HCT116 (cell line): ENCODE measurements at regions not wholly inside any gene's neighbourhood (a gene's known extent, or its start where the extent isn't known, plus 50 kb on each side); places are given as distances from the start of the nearest gene placed in this dataset.

Experiments
- ATF3 ChIP-seq: IDR thresholded peaks from 2 replicates; pipeline ENCODE4 v1.6.1; 2012
- JUND ChIP-seq: IDR thresholded peaks from 2 replicates; pipeline ENCODE4 v1.6.1; 2012
- RAD21 ChIP-seq: IDR thresholded peaks from 2 replicates; pipeline ENCODE4 v1.6.1; 2012; ENCODE audit warnings: low read depth, mild to moderate bottlenecking
- TF ChIP-seq, protein P1 (sequence below), 3 experiments: fragments of 200-600 bp in 1 of 3; sonication (generic) in 1 of 3; IDR thresholded peaks in 2 of 3; conservative IDR thresholded peaks in 1 of 3; 2 replicates each; pipeline ENCODE4 v1.5.1; 2012 to 2017; ENCODE audit warnings: low read depth in 2 of 3, low read length in 2 of 3, antibody characterized with exemption in 1 of 3, borderline replicate concordance in 1 of 3, control low read depth in 1 of 3, mild to moderate bottlenecking in 1 of 3, mixed read lengths in 1 of 3, mixed run types in 1 of 3, moderate library complexity in 1 of 3; ENCODE audit not compliant: insufficient read depth in 1 of 3
- TF ChIP-seq, protein P2 (sequence below): IDR thresholded peaks from 2 replicates; pipeline ENCODE4 v1.6.1; 2011; ENCODE audit warnings: mild to moderate bottlenecking, low read length, moderate library complexity; ENCODE audit not compliant: insufficient replicate concordance; ENCODE audit errors: extremely low read depth

- TF ChIP-seq, protein P1, sequence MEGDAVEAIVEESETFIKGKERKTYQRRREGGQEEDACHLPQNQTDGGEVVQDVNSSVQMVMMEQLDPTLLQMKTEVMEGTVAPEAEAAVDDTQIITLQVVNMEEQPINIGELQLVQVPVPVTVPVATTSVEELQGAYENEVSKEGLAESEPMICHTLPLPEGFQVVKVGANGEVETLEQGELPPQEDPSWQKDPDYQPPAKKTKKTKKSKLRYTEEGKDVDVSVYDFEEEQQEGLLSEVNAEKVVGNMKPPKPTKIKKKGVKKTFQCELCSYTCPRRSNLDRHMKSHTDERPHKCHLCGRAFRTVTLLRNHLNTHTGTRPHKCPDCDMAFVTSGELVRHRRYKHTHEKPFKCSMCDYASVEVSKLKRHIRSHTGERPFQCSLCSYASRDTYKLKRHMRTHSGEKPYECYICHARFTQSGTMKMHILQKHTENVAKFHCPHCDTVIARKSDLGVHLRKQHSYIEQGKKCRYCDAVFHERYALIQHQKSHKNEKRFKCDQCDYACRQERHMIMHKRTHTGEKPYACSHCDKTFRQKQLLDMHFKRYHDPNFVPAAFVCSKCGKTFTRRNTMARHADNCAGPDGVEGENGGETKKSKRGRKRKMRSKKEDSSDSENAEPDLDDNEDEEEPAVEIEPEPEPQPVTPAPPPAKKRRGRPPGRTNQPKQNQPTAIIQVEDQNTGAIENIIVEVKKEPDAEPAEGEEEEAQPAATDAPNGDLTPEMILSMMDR (IDR thresholded peaks at IDR 0.05 in 2 of 3, conservative IDR thresholded peaks at IDR 0.05 in 1 of 3; ENCODE audit: borderline replicate concordance in 1 of 3, insufficient read depth in 1 of 3, low read depth in 2 of 3, low read length in 2 of 3): no peak
- TF ChIP-seq, protein P2, sequence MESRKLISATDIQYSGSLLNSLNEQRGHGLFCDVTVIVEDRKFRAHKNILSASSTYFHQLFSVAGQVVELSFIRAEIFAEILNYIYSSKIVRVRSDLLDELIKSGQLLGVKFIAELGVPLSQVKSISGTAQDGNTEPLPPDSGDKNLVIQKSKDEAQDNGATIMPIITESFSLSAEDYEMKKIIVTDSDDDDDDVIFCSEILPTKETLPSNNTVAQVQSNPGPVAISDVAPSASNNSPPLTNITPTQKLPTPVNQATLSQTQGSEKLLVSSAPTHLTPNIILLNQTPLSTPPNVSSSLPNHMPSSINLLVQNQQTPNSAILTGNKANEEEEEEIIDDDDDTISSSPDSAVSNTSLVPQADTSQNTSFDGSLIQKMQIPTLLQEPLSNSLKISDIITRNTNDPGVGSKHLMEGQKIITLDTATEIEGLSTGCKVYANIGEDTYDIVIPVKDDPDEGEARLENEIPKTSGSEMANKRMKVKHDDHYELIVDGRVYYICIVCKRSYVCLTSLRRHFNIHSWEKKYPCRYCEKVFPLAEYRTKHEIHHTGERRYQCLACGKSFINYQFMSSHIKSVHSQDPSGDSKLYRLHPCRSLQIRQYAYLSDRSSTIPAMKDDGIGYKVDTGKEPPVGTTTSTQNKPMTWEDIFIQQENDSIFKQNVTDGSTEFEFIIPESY: no peak
- TF ChIP-seq RAD21: no peak
- TF ChIP-seq ATF3: no peak
- TF ChIP-seq JUND: no peak
These were observed 103.5 kb downstream of the RPAP3 start for GRCh38 chr12:47602325-47602724.
